NOMO-1 treated with dmso at 0.1 percent for 144 hours (cell line): ENCODE measurements at regions not wholly inside any gene's neighbourhood (a gene's known extent, or its start where the extent isn't known, plus 50 kb on each side); places are given as distances from the start of the nearest gene placed in this dataset.

Experiments used
- DNase-seq: peaks from one replicate; lab custom pipeline; 2025; ENCODE audit not compliant: unreplicated experiment; lab: John Stamatoyannopoulos, UW

GRCh38 chr15:94177112-94177511, 54.2 kb upstream of the MCTP2 start:
- no peak for DNase-seq

GRCh38 chr15:94175420-94175819, 55.9 kb upstream of the MCTP2 start:
- DNase-seq = no peak

- DNase-seq = peak; percentile 95
Measured at GRCh38 chr15:94174399-94174802, 57.0 kb upstream of the MCTP2 start.

GRCh38 chr15:94168250-94168649, 63.1 kb upstream of the MCTP2 start:
- DNase-seq = no peak

GRCh38 chr15:94164971-94165370, 66.4 kb upstream of the MCTP2 start:
- peak; percentile 75 for DNase-seq

GRCh38 chr15:94164202-94164807, 67.1 kb upstream of the MCTP2 start:
- peak; percentile 63 for DNase-seq

- DNase-seq = no peak
Measured at GRCh38 chr15:94162939-94163338, 68.4 kb upstream of the MCTP2 start.

- DNase-seq = no peak
Measured at GRCh38 chr15:94154255-94154654, 77.1 kb upstream of the MCTP2 start.

GRCh38 chr15:94145046-94145445, 86.3 kb upstream of the MCTP2 start:
- DNase-seq = no peak

- no peak for DNase-seq
Measured at GRCh38 chr15:94141802-94142201, 89.6 kb upstream of the MCTP2 start.

- no peak for DNase-seq
Measured at GRCh38 chr15:94135486-94136147, 95.7 kb upstream of the MCTP2 start.

- no peak for DNase-seq
Measured at GRCh38 chr15:94131875-94132274, 99.5 kb upstream of the MCTP2 start.

- DNase-seq = no peak
Measured at GRCh38 chr15:94130504-94130903, 100.9 kb upstream of the MCTP2 start.

GRCh38 chr15:94127006-94127405, 104.4 kb upstream of the MCTP2 start:
- DNase-seq = no peak

- no peak for DNase-seq
Measured at GRCh38 chr15:94125698-94126097, 105.7 kb upstream of the MCTP2 start.

- no peak for DNase-seq
Measured at GRCh38 chr15:94125156-94125555, 106.2 kb upstream of the MCTP2 start.

GRCh38 chr15:94122516-94122915, 108.8 kb upstream of the MCTP2 start:
- peak; percentile 26 for DNase-seq

GRCh38 chr15:94119923-94120775, 111.2 kb upstream of the MCTP2 start:
- DNase-seq = peak; percentile 78

- DNase-seq = no peak
Measured at GRCh38 chr15:94119298-94119811, 112.0 kb upstream of the MCTP2 start.

- DNase-seq = no peak
Measured at GRCh38 chr15:94110476-94111130, 120.8 kb upstream of the MCTP2 start.

GRCh38 chr15:94107652-94108051, 123.7 kb upstream of the MCTP2 start:
- no peak for DNase-seq
